Thyroid gland (tissue), 4 donors: ENCODE measurements at regions not wholly inside any gene's neighbourhood (a gene's known extent, or its start where the extent isn't known, plus 50 kb on each side); places are given as distances from the start of the nearest gene placed in this dataset.
"Not testable (repeated sequence)": the region's sequence is repeated elsewhere in the genome, so short reads cannot be mapped to it uniquely, and the experiment has no call there.

Experiments
- DNase-seq, 2 donors: peaks; one replicate each; pipeline ENCODE4 v3.0.0-alpha.2; 2019
- H3K27ac ChIP-seq, 3 donors: fragments of 200-600 bp; sonication (generic); 1 replicate in 2 of 3; 2 replicates in 1 of 3; pipeline ENCODE4 v1.5.1; 2016 to 2019; ENCODE audit warnings: mild to moderate bottlenecking in 1 of 3, moderate library complexity in 1 of 3
- H3K27me3 ChIP-seq: fragments of 200-600 bp; sonication (generic); one replicate; pipeline ENCODE4 v1.5.1; 2019
- H3K36me3 ChIP-seq, 2 donors: fragments of 200-600 bp; sonication (generic); one replicate each; pipeline ENCODE4 v1.5.1; 2016 to 2019
- H3K4me1 ChIP-seq, 2 donors: fragments of 200-600 bp; sonication (generic); one replicate each; pipeline ENCODE4 v1.5.1; 2017 to 2019
- H3K4me3 ChIP-seq, 3 donors: fragments of 200-600 bp; sonication (generic); replicated peaks in 1 of 3; 1 replicate in 2 of 3; 2 replicates in 1 of 3; pipeline ENCODE4 v1.5.1; 2016; ENCODE audit warnings: mild to moderate bottlenecking in 1 of 3
- H3K9me3 ChIP-seq: fragments of 200-600 bp; sonication (generic); one replicate; pipeline ENCODE4 v1.5.1; 2017
- CTCF ChIP-seq, 6 experiments: fragments of 200-600 bp in 3 of 6; fragments of 450-650 bp in 3 of 6; sonication (generic) in 3 of 6; IDR thresholded peaks; one replicate each; pipeline ENCODE4 v1.5.1; 2016 to 2019; ENCODE audit warnings: antibody characterized with exemption in 6 of 6, mild to moderate bottlenecking in 2 of 6, inconsistent platforms in 1 of 6, moderate library complexity in 1 of 6
- POLR2A ChIP-seq, 2 donors: fragments of 450-650 bp; IDR thresholded peaks; one replicate each; pipeline ENCODE4 v1.6.1; 2017; ENCODE audit warnings: antibody characterized with exemption in 2 of 2, mild to moderate bottlenecking in 2 of 2, moderate library complexity in 1 of 2
- WGBS, 2 donors: methylation state at CpG; one replicate each; pipeline ENCODE4 v1.1.5; 2017; 5-methylcytosine and 5-hydroxymethylcytosine counted together
- intact Hi-C: fragments of 100-400 bp; cut with DNase I; formaldehyde crosslinking; loops from one replicate; pipeline ENCODE4 v1.15.1; 2023

- DNase-seq, result no peak
- Histone ChIP-seq H3K27me3 (no peaks in the 10 kb centered on the region), H3K27ac (no peak overlapping the region), H3K9me3 (no peaks in the 10 kb centered on the region), H3K4me3 (no peak overlapping the region), H3K36me3 (no peaks in the 10 kb centered on the region), H3K4me1 (peaks cover 0 to 3% of the 10 kb centered on the region in 2 donors)
- WGBS, 2 donors, result 49 to 56% methylated on average over 5 of the region's 5 CpGs
- intact Hi-C loops, result no loop called here
- TF ChIP-seq CTCF (IDR thresholded peaks at IDR 0.05) (no peak), POLR2A (IDR thresholded peaks at IDR 0.05) (no peak)
Observed at GRCh38 chr11:42841556-42841955, 470.2 kb upstream of the API5 start.

GRCh38 chr11:42849362-42849761 is 462.4 kb upstream of the API5 start:
- no peak for DNase-seq
- no peak overlapping the region for H3K4me3 ChIP-seq
- no peaks in the 10 kb centered on the region for H3K27me3 ChIP-seq
- TF ChIP-seq POLR2A (IDR thresholded peaks at IDR 0.05) (no peak), CTCF (IDR thresholded peaks at IDR 0.05) (no peak)
- intact Hi-C loops, result no loop called here
- no peaks in the 10 kb centered on the region for H3K9me3 ChIP-seq
- H3K36me3 ChIP-seq, result no peaks in the 10 kb centered on the region
- H3K27ac ChIP-seq, result no peak overlapping the region
- WGBS, 2 donors, result 52 to 58% methylated on average over 2 of the region's 2 CpGs
- H3K4me1 ChIP-seq, result no peaks in the 10 kb centered on the region

- intact Hi-C loops, result no loop called here
- H3K4me1 ChIP-seq, result no peaks in the 10 kb centered on the region
- H3K27me3 ChIP-seq, result no peaks in the 10 kb centered on the region
Observed at GRCh38 chr11:42857344-42857743, 454.5 kb upstream of the API5 start.

GRCh38 chr11:42870480-42870879 is 441.3 kb upstream of the API5 start:
- WGBS, 2 donors, result 17 to 19% methylated on average over 3 of the region's 3 CpGs
- no peaks in the 10 kb centered on the region for H3K4me1 ChIP-seq
- DNase-seq, result no peak
- H3K9me3 ChIP-seq, result no peaks in the 10 kb centered on the region
- H3K27me3 ChIP-seq, result no peaks in the 10 kb centered on the region
- intact Hi-C loops, result no loop called here
- no peak overlapping the region for H3K27ac ChIP-seq
- no peak for TF ChIP-seq POLR2A (IDR thresholded peaks at IDR 0.05)
- no peak for TF ChIP-seq CTCF (IDR thresholded peaks at IDR 0.05)
- no peak overlapping the region for H3K4me3 ChIP-seq
- no peaks in the 10 kb centered on the region for H3K36me3 ChIP-seq

More at GRCh38 chr11:42857344-42857743, 454.5 kb upstream of the API5 start:
- WGBS, 2 donors, result 40 to 85% methylated on average over 2 of the region's 2 CpGs
- Histone ChIP-seq H3K9me3 (no peaks in the 10 kb centered on the region), H3K27ac (no peak overlapping the region), H3K4me3 (no peak overlapping the region), H3K36me3 (no peaks in the 10 kb centered on the region)
- DNase-seq, result no peak
- TF ChIP-seq POLR2A (IDR thresholded peaks at IDR 0.05) (no peak), CTCF (IDR thresholded peaks at IDR 0.05) (no peak)

GRCh38 chr11:42873800-42874405 is 437.9 kb upstream of the API5 start:
- H3K9me3 ChIP-seq, H3K27ac ChIP-seq, H3K4me1 ChIP-seq, H3K27me3 ChIP-seq, H3K4me3 ChIP-seq, DNase-seq, intact Hi-C loops, H3K36me3 ChIP-seq: not testable (repeated sequence)
- WGBS, 2 donors, result 88 to 99% methylated on average over 11 to 12 of the region's 23 CpGs

GRCh38 chr11:42881335-42881734 is 430.5 kb upstream of the API5 start:
- intact Hi-C loops, DNase-seq, H3K4me1 ChIP-seq, H3K9me3 ChIP-seq, H3K4me3 ChIP-seq, H3K27ac ChIP-seq, H3K36me3 ChIP-seq, H3K27me3 ChIP-seq: not testable (repeated sequence)
- 92 to 94% methylated on average over 6 to 12 of the region's 17 CpGs for WGBS, 2 donors
